ENCODE measurements at regions not wholly inside any gene's neighbourhood (a gene's known extent, or its start where the extent isn't known, plus 50 kb on each side); places are given as distances from the start of the nearest gene placed in this dataset.

DNA sequence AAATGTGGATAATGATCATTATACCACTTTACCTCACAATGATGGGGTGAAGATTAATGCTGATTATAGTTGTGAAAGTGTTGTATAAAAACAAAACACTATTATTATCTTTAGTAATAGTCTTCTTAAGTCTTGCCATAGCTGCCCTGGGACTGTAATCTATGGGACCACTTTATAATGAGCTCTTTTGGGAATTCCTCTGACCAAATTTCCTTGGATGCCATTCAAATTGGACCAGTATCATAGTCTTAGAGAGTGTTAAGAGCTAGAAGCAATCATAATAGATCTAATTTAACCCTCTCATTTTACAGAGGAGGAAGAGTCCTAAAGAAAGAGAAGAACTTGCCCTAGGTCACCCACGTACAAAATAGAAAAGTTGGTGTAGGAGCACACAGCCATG, 457.7 kb upstream of the SLC14A2 start:
- TF ChIP-seq RAD21 (IDR thresholded peaks at IDR 0.05; ENCODE audit: low read length) (no peak), EP300 (IDR thresholded peaks at IDR 0.05; ENCODE audit: borderline replicate concordance in 1 of 2, low read depth in 1 of 2, low read length in 1 of 2) (no peak), YY1 (IDR thresholded peaks at IDR 0.05; ENCODE audit: low read depth) (no peak), FOXM1 (IDR thresholded peaks at IDR 0.05; ENCODE audit: low read depth) (no peak)

Measured in SK-N-SH (cell line).